ENCODE measurements at regions not wholly inside any gene's neighbourhood (a gene's known extent, or its start where the extent isn't known, plus 50 kb on each side); places are given as distances from the start of the nearest gene placed in this dataset.

DNA sequence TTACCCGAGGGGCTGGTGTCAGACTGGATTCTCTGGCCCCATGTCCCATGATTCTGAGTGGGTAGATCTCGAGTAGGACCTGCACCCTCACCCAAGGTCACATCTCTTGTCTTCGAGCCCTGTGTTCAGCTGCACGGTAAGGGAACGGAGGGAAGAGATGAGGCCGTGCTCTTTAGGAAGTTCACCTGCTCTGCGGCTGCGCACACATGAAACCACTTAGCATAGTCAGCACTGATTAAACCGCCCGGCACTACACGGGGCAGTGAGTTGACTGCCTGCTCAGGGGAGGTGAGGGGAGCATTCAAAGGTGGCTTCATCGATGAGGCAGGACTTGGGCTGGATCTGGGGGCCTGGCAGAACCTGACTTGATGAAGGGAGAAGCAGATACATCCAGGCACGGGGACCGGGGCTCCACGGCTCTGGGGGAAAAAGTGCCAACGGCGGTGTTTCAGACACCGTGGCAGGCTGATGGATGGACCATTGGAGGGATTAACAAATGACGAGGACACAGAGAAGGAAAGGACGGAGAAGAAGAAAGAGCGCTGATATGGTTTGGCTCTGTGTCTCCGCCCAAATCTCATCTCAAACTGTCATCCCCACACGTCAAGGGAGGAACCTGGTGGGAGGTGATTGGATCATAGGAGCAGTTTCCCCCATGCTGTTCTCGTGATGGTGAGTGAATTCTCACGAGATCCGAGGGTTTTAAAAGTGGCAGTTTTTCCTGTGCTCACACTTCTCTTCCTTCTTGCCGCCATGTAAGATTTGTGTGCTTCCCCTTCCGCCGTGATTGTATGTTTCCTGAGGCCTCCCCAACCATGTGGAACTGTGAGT is 248.6 kb downstream of the CYP26B1 start:
- TF ChIP-seq EZH2phosphoT487 (IDR thresholded peaks at IDR 0.05; ENCODE audit: insufficient read depth, low read depth) = no peak
- TF ChIP-seq EZH2 (IDR thresholded peaks at IDR 0.05; ENCODE audit: insufficient read depth, poor library complexity, severe bottlenecking) = no peak

Measured in GM23248 (cell line).